C4-2B (cell line): ENCODE measurements at regions not wholly inside any gene's neighbourhood (a gene's known extent, or its start where the extent isn't known, plus 50 kb on each side); places are given as distances from the start of the nearest gene placed in this dataset.

Source experiments
- H3K27ac ChIP-seq: fragments of 450-650 bp; 2 replicates; pipeline ENCODE4 v1.5.1; 2017
- ZFX ChIP-seq: fragments of 450-650 bp; IDR thresholded peaks from 2 replicates; pipeline ENCODE4 v1.6.1; 2017
- TF ChIP-seq, protein P1 (sequence below): fragments of 450-650 bp; conservative IDR thresholded peaks from 2 replicates; pipeline ENCODE4 v1.5.1; 2017; ENCODE audit warnings: mild to moderate bottlenecking

GRCh38 chr6:44646355-44646754, 258.8 kb downstream of the CDC5L start:
- TF ChIP-seq, protein P1, sequence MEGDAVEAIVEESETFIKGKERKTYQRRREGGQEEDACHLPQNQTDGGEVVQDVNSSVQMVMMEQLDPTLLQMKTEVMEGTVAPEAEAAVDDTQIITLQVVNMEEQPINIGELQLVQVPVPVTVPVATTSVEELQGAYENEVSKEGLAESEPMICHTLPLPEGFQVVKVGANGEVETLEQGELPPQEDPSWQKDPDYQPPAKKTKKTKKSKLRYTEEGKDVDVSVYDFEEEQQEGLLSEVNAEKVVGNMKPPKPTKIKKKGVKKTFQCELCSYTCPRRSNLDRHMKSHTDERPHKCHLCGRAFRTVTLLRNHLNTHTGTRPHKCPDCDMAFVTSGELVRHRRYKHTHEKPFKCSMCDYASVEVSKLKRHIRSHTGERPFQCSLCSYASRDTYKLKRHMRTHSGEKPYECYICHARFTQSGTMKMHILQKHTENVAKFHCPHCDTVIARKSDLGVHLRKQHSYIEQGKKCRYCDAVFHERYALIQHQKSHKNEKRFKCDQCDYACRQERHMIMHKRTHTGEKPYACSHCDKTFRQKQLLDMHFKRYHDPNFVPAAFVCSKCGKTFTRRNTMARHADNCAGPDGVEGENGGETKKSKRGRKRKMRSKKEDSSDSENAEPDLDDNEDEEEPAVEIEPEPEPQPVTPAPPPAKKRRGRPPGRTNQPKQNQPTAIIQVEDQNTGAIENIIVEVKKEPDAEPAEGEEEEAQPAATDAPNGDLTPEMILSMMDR: no peak
- TF ChIP-seq ZFX: no peak
- H3K27ac ChIP-seq: no peak overlapping the region

- TF ChIP-seq, protein P1: no peak
- no peak for TF ChIP-seq ZFX
- H3K27ac ChIP-seq: no peak overlapping the region
These were observed 262.0 kb downstream of the CDC5L start for GRCh38 chr6:44649365-44650025.

- H3K27ac ChIP-seq: no peak overlapping the region
- TF ChIP-seq ZFX: no peak
- TF ChIP-seq, protein P1: no peak
These were observed 263.0 kb downstream of the CDC5L start for GRCh38 chr6:44650495-44650894.

- TF ChIP-seq, protein P1: no peak
- no peak for TF ChIP-seq ZFX
- no peak overlapping the region for H3K27ac ChIP-seq
These were observed 263.4 kb downstream of the CDC5L start for GRCh38 chr6:44650947-44651346.

- no peak for TF ChIP-seq ZFX
- TF ChIP-seq, protein P1: no peak
- H3K27ac ChIP-seq: no peak overlapping the region
These were observed 264.1 kb downstream of the CDC5L start for GRCh38 chr6:44651604-44652003.

- TF ChIP-seq, protein P1: no peak
- no peak for TF ChIP-seq ZFX
- H3K27ac ChIP-seq: no peak overlapping the region
These were observed 265.0 kb downstream of the CDC5L start for GRCh38 chr6:44652547-44652946.

DNA sequence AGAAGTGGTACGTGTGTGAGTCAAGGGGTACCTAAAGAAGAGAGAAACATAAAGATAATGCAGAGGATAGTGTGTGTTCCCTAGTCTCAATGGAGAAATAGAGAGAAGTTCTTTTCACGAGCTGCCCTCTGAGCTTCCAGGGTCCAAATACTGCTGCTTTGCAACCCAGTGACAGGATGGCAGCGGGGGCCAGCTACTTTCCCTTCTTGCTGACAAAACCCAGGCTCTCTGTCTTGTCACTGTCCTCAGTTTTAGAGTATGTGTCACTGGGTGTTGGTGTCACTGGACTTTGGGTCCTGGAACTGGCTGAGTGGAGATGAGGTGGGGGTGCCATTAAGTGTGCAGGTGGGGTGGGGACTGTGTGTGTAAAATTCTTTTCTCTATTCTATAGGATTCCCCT, 265.6 kb downstream of the CDC5L start:
- H3K27ac ChIP-seq: no peak overlapping the region
- no peak for TF ChIP-seq ZFX

GRCh38 chr6:44653761-44654218, 266.3 kb downstream of the CDC5L start:
- TF ChIP-seq ZFX: no peak
- TF ChIP-seq, protein P1: no peak
- H3K27ac ChIP-seq: no peak overlapping the region
